ENCODE measurements at regions not wholly inside any gene's neighbourhood (a gene's known extent, or its start where the extent isn't known, plus 50 kb on each side); places are given as distances from the start of the nearest gene placed in this dataset.

GRCh38 chr3:26799679-26800317, 177.2 kb downstream of the LRRC3B start:
- no peak overlapping the region for H3K9ac ChIP-seq (ENCODE audit: low read depth, low read length)
- 37% methylated on average over 2 of the region's 5 CpGs; no CpG with 5 or more reads in 1 of the 2 experiments for WGBS, 2 experiments (ENCODE audit: extremely low coverage in 2 of 2, insufficient read length in 1 of 2)
- H3K56ac ChIP-seq (ENCODE audit: extremely low read depth, insufficient read depth, low read length), result no peak overlapping the region
- no peak overlapping the region for H4K5ac ChIP-seq (ENCODE audit: low read depth, low read length)
- H2AFZ ChIP-seq (replicated peaks; ENCODE audit: low read length, poor library complexity), result no peak overlapping the region
- no peak overlapping the region for H3K27ac ChIP-seq (ENCODE audit: insufficient read depth, low read length)
- H2BK20ac ChIP-seq (ENCODE audit: low read depth, low read length), result no peak overlapping the region
- H3K18ac ChIP-seq (ENCODE audit: low read depth, low read length), result no peak overlapping the region
- H4K20me1 ChIP-seq (ENCODE audit: insufficient read depth, low read length), result no peaks in the 10 kb centered on the region
- intact Hi-C loops (cut with micrococcal nuclease) (no loop called here), in situ Hi-C loops (cut with MboI; ENCODE audit: low sequenced_read_pairs) (no loop called here), dilution Hi-C loops (cut with HindIII; ENCODE audit: low sequenced_read_pairs, unreplicated experiment) (no loop called here)
- H2AK5ac ChIP-seq (ENCODE audit: low read depth, low read length), result no peak overlapping the region
- H4K91ac ChIP-seq (ENCODE audit: insufficient read depth, low read depth, low read length), result no peak overlapping the region
- no peak overlapping the region for H3K4me3 ChIP-seq (ENCODE audit: insufficient read depth, low read depth, low read length)
- no peaks in the 10 kb centered on the region for H3K9me1 ChIP-seq (ENCODE audit: insufficient read depth, low read length)
- no peaks in the 10 kb centered on the region for H3K36me3 ChIP-seq (ENCODE audit: control insufficient read depth, insufficient read depth, low read length)
- H3K14ac ChIP-seq (replicated peaks; ENCODE audit: low read depth, low read length), result no peak overlapping the region
- no peak overlapping the region for H3K4me2 ChIP-seq (ENCODE audit: low read depth, low read length)
- no peak overlapping the region for H3K4ac ChIP-seq (ENCODE audit: low read depth, low read length)
- POLR2A ChIA-PET (ENCODE audit: unreplicated experiment), result no interaction called here
- no peaks in the 10 kb centered on the region for H3K79me1 ChIP-seq (ENCODE audit: low read depth in 1 of 2, low read length in 2 of 2)
- no TSS peak for BruUV-seq (replicated peaks)
- DNase-seq (no peak), ATAC-seq (ENCODE audit: low read depth) (no peak)
- H3K4me1 ChIP-seq (ENCODE audit: control insufficient read depth, insufficient read depth, low read length), result no peaks in the 10 kb centered on the region
- H2BK120ac ChIP-seq (ENCODE audit: low read depth, low read length), result no peak overlapping the region
- H2BK5ac ChIP-seq (ENCODE audit: low read depth, low read length, poor library complexity, severe bottlenecking), result no peak overlapping the region
- H4K8ac ChIP-seq (ENCODE audit: low read depth in 2 of 2, low read length in 2 of 2), result no peak overlapping the region
- no peak overlapping the region for H2AK9ac ChIP-seq (replicated peaks; ENCODE audit: low read depth, low read length, poor library complexity)
- H3K23ac ChIP-seq (ENCODE audit: low read depth, low read length), result no peak overlapping the region
- H3K27me3 ChIP-seq (ENCODE audit: control insufficient read depth, insufficient read depth, low read length), result no peaks in the 10 kb centered on the region
- H3K9me3 ChIP-seq (ENCODE audit: control insufficient read depth, insufficient read depth, low read length), result peaks cover 4% of the 10 kb centered on the region; the same call in 1 of the 2 replicates
- TF ChIP-seq MAZ (IDR thresholded peaks at IDR 0.05; ENCODE audit: borderline replicate concordance, low read depth, low read length) (no peak), MAFK (IDR thresholded peaks at IDR 0.05; ENCODE audit: low read depth, low read length) (peak; percentile 32; the same call in 1 of the 2 replicates)
- CTCF ChIA-PET, result no interaction called here
- H2BK15ac ChIP-seq (ENCODE audit: low read depth, low read length), result no peak overlapping the region

Data from IMR-90 (cell line).